ENCODE measurements at regions not wholly inside any gene's neighbourhood (a gene's known extent, or its start where the extent isn't known, plus 50 kb on each side); places are given as distances from the start of the nearest gene placed in this dataset.

DNA sequence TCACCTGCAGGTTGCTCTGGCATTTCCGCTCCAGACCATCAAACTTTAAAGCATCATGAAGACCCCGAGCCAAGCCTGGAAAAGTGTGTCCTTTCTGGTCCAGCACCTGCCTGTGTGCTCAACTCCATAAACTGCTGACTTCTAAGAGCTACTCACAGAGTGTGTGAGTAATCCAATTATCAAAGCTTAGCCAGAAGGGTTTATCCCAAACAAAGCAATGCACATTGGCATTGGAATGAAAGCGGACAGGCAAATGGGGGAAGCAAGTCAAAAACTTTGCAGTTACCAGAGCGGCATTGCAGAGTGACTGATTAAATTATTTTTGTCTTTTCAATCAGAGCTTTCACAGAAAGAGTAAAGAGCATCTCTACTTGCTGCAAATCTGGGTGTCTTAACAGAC is 1262.4 kb upstream of the SEL1L start:
- ChIA-PET CTCF (no interaction called here), POLR2A (no interaction called here)
- no peaks in the 10 kb centered on the region for H3K36me3 Mint-ChIP-seq
- H3K27ac Mint-ChIP-seq: no peak overlapping the region
- H3K4me1 Mint-ChIP-seq: no peaks in the 10 kb centered on the region
- TF ChIP-seq STAT6 (CRISPR knock-in tag; conservative IDR thresholded peaks at IDR 0.05; ENCODE audit: low read depth) (no peak), ELF4 (CRISPR knock-in tag; IDR thresholded peaks at IDR 0.05; ENCODE audit: low read depth) (no peak), ZNF396 (CRISPR knock-in tag; IDR thresholded peaks at IDR 0.05; ENCODE audit: borderline replicate concordance) (no peak), FOXK1 (CRISPR knock-in tag; IDR thresholded peaks at IDR 0.05) (no peak), ETV6 (CRISPR knock-in tag; IDR thresholded peaks at IDR 0.05) (no peak), CBFB (CRISPR knock-in tag; IDR thresholded peaks at IDR 0.05; ENCODE audit: low read depth) (no peak), ZNF281 (CRISPR knock-in tag; IDR thresholded peaks at IDR 0.05) (no peak)
- TF ChIP-seq, protein P1, sequence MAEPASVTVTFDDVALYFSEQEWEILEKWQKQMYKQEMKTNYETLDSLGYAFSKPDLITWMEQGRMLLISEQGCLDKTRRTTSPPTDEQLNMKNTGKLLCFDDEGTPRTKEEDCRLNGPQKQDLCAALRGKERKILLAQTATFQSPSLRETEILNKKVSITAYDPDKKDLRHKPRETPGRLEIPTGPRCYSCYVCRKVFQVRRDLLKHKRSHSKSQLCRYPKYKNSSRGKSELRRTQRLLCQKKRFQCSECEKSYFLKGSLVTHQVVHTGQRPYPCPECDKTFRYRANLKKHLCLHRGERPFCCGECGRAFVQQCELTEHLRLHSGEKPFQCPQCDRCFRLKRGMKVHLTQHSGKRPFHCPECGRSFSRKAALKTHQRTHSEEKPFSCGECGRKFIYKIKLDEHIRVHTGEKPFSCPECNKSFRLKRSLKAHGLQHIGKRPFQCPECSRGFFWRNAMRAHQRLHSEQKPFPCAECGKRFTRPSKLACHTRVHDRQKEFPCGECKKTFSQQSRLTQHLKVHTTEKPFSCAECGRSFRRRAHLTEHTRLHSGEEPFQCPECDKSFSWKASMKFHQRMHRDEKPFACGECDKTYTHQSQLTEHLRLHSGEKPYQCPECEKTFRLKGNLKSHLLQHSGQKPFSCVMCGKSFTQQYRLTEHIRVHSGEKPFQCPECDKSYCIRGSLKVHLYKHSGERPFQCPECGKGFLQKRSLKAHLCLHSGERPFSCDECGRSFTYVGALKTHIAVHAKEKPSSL (CRISPR knock-in tag; conservative IDR thresholded peaks at IDR 0.05): no peak
- TF ChIP-seq, protein P2, sequence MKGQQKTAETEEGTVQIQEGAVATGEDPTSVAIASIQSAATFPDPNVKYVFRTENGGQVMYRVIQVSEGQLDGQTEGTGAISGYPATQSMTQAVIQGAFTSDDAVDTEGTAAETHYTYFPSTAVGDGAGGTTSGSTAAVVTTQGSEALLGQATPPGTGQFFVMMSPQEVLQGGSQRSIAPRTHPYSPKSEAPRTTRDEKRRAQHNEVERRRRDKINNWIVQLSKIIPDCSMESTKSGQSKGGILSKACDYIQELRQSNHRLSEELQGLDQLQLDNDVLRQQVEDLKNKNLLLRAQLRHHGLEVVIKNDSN (CRISPR knock-in tag; IDR thresholded peaks at IDR 0.05): no peak
- ATAC-seq (no peak), DNase-seq (ENCODE audit: low spot score) (no peak)
- no peaks in the 10 kb centered on the region for H3K27me3 Mint-ChIP-seq (ENCODE audit: low read depth)
- no peaks in the 10 kb centered on the region for H3K9me3 Mint-ChIP-seq
- H3K4me3 Mint-ChIP-seq: no peak overlapping the region

GRCh38 chr14:82798276-82798675 is 1264.6 kb upstream of the SEL1L start:
- TF ChIP-seq, protein P3, sequence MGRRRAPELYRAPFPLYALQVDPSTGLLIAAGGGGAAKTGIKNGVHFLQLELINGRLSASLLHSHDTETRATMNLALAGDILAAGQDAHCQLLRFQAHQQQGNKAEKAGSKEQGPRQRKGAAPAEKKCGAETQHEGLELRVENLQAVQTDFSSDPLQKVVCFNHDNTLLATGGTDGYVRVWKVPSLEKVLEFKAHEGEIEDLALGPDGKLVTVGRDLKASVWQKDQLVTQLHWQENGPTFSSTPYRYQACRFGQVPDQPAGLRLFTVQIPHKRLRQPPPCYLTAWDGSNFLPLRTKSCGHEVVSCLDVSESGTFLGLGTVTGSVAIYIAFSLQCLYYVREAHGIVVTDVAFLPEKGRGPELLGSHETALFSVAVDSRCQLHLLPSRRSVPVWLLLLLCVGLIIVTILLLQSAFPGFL (CRISPR knock-in tag; IDR thresholded peaks at IDR 0.05; ENCODE audit: borderline replicate concordance): no peak
- Mint-ChIP-seq H3K27ac (no peak overlapping the region), H3K9me3 (peaks cover 10% of the 10 kb centered on the region), H3K4me1 (no peaks in the 10 kb centered on the region), H3K4me3 (no peak overlapping the region), H3K27me3 (ENCODE audit: low read depth) (peaks cover 4% of the 10 kb centered on the region), H3K36me3 (peaks cover 4% of the 10 kb centered on the region)
- DNase-seq (ENCODE audit: low spot score): no peak
- ChIA-PET CTCF (no interaction called here), POLR2A (no interaction called here)
- ATAC-seq: no peak

- Mint-ChIP-seq H3K9me3 (peaks cover 15% of the 10 kb centered on the region), H3K36me3 (peaks cover 10% of the 10 kb centered on the region), H3K27ac (no peak overlapping the region), H3K4me3 (peak overlapping the region; percentile 1; the same call in 1 of the 2 replicates), H3K27me3 (ENCODE audit: low read depth) (peaks cover 64% of the 10 kb centered on the region), H3K4me1 (peaks cover 47% of the 10 kb centered on the region)
- CTCF ChIA-PET: no interaction called here
- POLR2A ChIA-PET: no interaction called here
- ATAC-seq: peak; percentile 93
- no peak for DNase-seq (ENCODE audit: low spot score)
- TF ChIP-seq, protein P4, sequence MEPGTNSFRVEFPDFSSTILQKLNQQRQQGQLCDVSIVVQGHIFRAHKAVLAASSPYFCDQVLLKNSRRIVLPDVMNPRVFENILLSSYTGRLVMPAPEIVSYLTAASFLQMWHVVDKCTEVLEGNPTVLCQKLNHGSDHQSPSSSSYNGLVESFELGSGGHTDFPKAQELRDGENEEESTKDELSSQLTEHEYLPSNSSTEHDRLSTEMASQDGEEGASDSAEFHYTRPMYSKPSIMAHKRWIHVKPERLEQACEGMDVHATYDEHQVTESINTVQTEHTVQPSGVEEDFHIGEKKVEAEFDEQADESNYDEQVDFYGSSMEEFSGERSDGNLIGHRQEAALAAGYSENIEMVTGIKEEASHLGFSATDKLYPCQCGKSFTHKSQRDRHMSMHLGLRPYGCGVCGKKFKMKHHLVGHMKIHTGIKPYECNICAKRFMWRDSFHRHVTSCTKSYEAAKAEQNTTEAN (CRISPR knock-in tag; IDR thresholded peaks at IDR 0.05): no peak
- TF ChIP-seq SMAD4 (CRISPR knock-in tag; IDR thresholded peaks at IDR 0.05) (no peak), AFF4 (CRISPR knock-in tag; IDR thresholded peaks at IDR 0.05; ENCODE audit: borderline replicate concordance) (no peak)
These were observed 1272.5 kb upstream of the SEL1L start for GRCh38 chr14:82805892-82806825.

Data from WTC11 (cell line).